Activated naive CD4-positive, alpha-beta T cell treated with anti-CD3 and anti-CD28 coated beads, Interleukin-2, amount 50 U/mL, for 24 hours (primary cell): ENCODE measurements at regions not wholly inside any gene's neighbourhood (a gene's known extent, or its start where the extent isn't known, plus 50 kb on each side); places are given as distances from the start of the nearest gene placed in this dataset.
"Not testable (repeated sequence)": the region's sequence is repeated elsewhere in the genome, so short reads cannot be mapped to it uniquely, and the experiment has no call there.

Experiments used
- H3K27ac Mint-ChIP-seq: one replicate; pipeline ENCODE4 v1.8.0; 2021; ENCODE audit warnings: mild to moderate bottlenecking, mixed read lengths
- H3K27me3 Mint-ChIP-seq: one replicate; pipeline ENCODE4 v1.8.0; 2021; ENCODE audit warnings: mixed read lengths
- H3K36me3 Mint-ChIP-seq: one replicate; pipeline ENCODE4 v1.8.0; 2021; ENCODE audit warnings: mixed read lengths
- H3K4me1 Mint-ChIP-seq: one replicate; pipeline ENCODE4 v1.8.0; 2021; ENCODE audit warnings: mixed read lengths
- H3K4me3 Mint-ChIP-seq: one replicate; pipeline ENCODE4 v1.8.0; 2021; ENCODE audit warnings: mild to moderate bottlenecking, mixed read lengths
- H3K9me3 Mint-ChIP-seq: one replicate; pipeline ENCODE4 v1.8.0; 2021; ENCODE audit warnings: mixed read lengths

DNA sequence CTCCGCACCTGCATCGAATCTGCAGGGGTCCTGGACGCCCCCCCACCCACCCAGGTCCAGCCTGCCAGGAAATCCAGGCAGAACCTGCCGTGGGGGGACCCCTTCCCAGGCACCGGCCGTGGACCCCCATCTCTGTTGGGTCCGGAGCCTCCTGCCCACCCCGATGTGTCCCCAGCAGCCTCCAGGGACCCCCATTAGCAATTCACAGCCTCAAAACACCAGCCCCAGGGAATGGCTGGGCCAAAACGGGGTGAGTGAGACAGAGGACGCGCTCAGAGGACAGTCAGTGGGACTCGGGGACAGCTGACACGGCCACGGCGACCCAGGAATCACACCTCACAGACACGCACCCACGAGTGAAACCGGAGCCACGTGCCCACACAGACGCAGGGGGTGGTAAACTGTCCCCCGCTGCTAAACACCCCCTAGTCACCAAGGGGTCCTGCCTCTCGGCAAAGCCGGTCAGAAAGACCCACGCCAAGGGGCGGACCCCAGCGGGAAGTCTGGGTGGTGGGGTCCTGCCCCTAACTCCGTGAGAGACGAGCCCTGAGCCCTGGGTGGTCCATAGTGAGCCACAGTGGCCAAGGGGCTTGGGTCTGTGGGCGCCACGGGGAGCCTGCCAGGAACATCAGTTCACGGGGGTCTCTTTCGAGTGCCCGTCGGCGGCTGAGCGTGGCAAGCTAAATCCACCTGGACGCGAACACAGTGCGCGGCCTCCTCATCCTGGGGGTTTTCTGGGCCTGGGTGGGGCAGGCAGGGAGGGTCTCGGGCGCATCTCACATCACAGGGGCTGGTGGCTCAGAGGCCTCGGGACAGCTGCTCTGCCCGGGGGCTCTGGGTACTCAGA lies 126.5 kb upstream of the NKX1-1 start:
- H3K4me1 Mint-ChIP-seq: no peaks in the 10 kb centered on the region
- no peaks in the 10 kb centered on the region for H3K9me3 Mint-ChIP-seq
- H3K4me3 Mint-ChIP-seq: no peak overlapping the region
- H3K27ac Mint-ChIP-seq: no peak overlapping the region
- H3K27me3 Mint-ChIP-seq: peaks cover 8% of the 10 kb centered on the region
- no peaks in the 10 kb centered on the region for H3K36me3 Mint-ChIP-seq

- Mint-ChIP-seq H3K4me1 (no peaks in the 10 kb centered on the region), H3K27ac (no peak overlapping the region), H3K4me3 (no peak overlapping the region), H3K36me3 (no peaks in the 10 kb centered on the region), H3K27me3 (peaks cover 11% of the 10 kb centered on the region), H3K9me3 (peaks cover 5% of the 10 kb centered on the region)
Observed at GRCh38 chr4:1531683-1532548, 125.7 kb upstream of the NKX1-1 start.

DNA sequence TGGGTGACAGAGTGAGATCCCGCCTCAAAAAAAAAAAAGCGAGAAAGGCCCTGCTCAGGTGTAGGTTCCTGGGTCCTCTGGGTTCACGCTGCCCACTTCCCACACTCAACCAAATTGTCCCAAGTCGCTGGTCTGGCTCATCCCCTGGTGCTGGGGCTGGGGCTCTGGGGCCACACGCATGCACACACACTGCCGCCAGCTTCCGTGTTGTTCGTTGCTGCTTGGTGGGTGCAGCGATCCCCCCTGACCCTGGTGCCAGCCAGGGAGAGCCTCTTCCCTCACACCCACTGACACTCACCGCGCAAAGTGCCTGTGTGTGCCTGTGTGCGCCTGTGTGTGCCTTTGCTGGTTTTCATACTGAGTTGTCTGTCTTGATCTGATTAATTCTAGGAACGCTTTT lies 124.1 kb upstream of the NKX1-1 start:
- H3K36me3 Mint-ChIP-seq: peaks cover 4% of the 10 kb centered on the region
- no peak overlapping the region for H3K27ac Mint-ChIP-seq
- peaks cover 11% of the 10 kb centered on the region for H3K9me3 Mint-ChIP-seq
- peaks cover 12% of the 10 kb centered on the region for H3K27me3 Mint-ChIP-seq
- H3K4me1 Mint-ChIP-seq: no peaks in the 10 kb centered on the region
- H3K4me3 Mint-ChIP-seq: no peak overlapping the region

DNA sequence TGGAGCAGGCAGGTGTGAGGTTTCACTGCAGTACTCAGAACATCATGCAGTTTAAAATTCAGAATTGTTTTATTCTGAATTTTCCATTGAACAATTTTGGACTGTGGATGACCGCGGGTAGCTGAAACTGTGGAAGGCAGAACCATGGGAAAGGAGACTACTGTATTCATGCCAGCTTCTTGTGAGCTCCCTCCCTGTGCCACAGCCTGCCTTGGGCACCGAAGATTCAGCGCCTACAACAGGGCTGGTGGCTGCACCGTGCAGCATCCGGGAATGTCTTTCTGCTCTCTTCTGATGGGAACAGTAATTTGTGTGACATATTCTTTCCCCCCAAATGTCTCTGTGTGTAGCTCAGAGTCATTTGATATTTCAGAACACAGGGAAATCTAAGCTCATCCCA lies 118.5 kb upstream of the NKX1-1 start:
- Mint-ChIP-seq H3K27ac (no peak overlapping the region), H3K9me3 (peaks cover 14% of the 10 kb centered on the region), H3K4me3 (no peak overlapping the region), H3K27me3 (peaks cover 23% of the 10 kb centered on the region), H3K4me1 (peaks cover 3% of the 10 kb centered on the region), H3K36me3 (peaks cover 7% of the 10 kb centered on the region)

DNA sequence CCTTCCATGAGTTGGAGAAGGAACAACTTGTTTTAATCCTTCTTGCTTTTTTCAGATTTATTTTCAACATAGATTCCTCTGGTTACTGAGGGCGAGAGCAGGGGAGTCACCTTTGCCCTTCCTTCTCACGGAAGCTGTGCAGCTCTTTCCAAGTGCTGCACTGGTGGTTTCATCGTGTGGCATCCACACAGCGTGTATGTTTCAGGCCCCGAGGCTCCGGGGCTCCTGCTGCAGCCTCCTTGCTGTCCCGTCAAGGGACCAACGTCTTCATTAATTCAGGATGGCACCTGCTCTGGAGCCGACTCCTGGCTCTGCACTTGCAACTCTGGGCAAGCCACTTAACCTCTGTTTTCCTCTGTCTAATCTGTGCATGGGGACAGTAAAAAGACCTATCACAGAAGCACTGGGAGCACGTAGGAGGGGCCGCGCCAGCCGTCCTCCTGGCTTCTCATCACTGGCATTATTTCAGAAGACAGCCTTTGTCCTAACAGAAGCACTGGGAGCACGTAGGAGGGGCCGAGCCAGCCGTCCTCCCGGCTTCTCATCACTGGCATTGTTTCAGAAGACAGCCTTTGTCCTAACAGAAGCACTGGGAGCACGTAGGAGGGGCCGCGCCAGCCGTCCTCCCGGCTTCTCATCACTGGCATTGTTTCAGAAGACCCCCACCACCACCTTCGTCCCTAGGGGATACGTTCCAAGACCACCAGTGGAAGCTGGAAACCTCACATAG lies 117.8 kb upstream of the NKX1-1 start:
- no peak overlapping the region for H3K27ac Mint-ChIP-seq
- no peak overlapping the region for H3K4me3 Mint-ChIP-seq
- H3K27me3 Mint-ChIP-seq: peaks cover 23% of the 10 kb centered on the region
- H3K36me3 Mint-ChIP-seq: peaks cover 7% of the 10 kb centered on the region
- peaks cover 14% of the 10 kb centered on the region for H3K9me3 Mint-ChIP-seq
- peaks cover 3% of the 10 kb centered on the region for H3K4me1 Mint-ChIP-seq

GRCh38 chr4:1523506-1523905 lies 117.3 kb upstream of the NKX1-1 start:
- Mint-ChIP-seq H3K9me3 (peaks cover 14% of the 10 kb centered on the region), H3K4me3 (peak overlapping the region; percentile 39), H3K36me3 (peaks cover 7% of the 10 kb centered on the region), H3K4me1 (peaks cover 3% of the 10 kb centered on the region), H3K27me3 (peaks cover 21% of the 10 kb centered on the region), H3K27ac (no peak overlapping the region)

DNA sequence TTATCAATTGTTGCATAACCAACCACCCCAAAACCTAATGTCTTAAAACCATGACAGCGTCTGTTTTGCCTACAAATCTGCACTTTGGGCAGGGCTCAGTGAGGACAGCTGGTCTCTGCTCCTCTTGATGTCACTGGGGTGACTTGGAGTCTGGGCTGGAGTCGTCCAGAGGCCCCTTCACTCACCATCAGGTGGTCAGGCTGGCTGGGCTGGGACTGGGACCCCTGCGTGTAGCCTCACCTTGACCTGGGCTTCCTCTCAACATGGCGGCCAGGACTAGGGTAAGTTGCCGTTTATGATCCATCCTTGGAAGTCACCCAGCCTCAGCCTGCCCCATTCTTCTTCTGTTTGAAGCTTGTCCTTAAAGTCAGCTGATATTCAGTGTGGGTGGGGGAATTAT lies 116.8 kb upstream of the NKX1-1 start:
- H3K27ac Mint-ChIP-seq: no peak overlapping the region
- peaks cover 3% of the 10 kb centered on the region for H3K4me1 Mint-ChIP-seq
- H3K9me3 Mint-ChIP-seq: peaks cover 14% of the 10 kb centered on the region
- H3K4me3 Mint-ChIP-seq: peak overlapping the region; percentile 39
- peaks cover 7% of the 10 kb centered on the region for H3K36me3 Mint-ChIP-seq
- H3K27me3 Mint-ChIP-seq: peaks cover 21% of the 10 kb centered on the region

GRCh38 chr4:1522606-1523005 lies 116.4 kb upstream of the NKX1-1 start:
- Mint-ChIP-seq H3K27me3 (peaks cover 19% of the 10 kb centered on the region), H3K4me3 (no peak overlapping the region), H3K36me3 (peaks cover 7% of the 10 kb centered on the region), H3K27ac (no peak overlapping the region), H3K9me3 (peaks cover 14% of the 10 kb centered on the region), H3K4me1 (peaks cover 3% of the 10 kb centered on the region)

DNA sequence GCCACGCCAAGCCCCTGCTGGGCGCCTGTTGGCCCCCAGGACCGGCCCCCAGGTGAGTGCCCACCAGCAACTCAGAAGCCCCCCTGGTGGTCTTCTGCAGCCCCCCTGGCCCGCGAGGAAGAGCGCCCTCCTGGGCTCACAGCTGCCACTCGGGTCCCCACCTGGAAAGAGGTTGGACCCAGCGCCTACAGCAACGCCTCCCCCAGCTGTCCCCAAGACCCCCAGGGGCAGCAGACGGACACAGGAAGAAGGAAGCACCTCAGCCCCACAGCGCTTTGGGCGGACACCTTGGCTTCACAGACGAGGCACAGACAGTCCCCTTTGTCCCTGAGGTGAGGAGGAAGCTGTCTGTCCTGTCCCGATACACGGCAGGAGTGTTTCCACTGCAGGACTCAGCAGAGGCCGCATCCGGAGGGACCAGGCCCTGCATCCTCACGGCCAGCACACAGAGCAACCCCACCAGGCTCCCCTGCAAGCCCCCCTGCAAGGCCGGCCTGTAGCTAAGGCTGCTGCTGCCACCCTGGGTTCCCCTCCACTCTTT lies 115.6 kb upstream of the NKX1-1 start:
- Mint-ChIP-seq H3K9me3 (peaks cover 9% of the 10 kb centered on the region), H3K27ac (no peak overlapping the region), H3K27me3 (peaks cover 17% of the 10 kb centered on the region), H3K36me3 (peaks cover 7% of the 10 kb centered on the region), H3K4me1 (peaks cover 3% of the 10 kb centered on the region), H3K4me3 (no peak overlapping the region)

DNA sequence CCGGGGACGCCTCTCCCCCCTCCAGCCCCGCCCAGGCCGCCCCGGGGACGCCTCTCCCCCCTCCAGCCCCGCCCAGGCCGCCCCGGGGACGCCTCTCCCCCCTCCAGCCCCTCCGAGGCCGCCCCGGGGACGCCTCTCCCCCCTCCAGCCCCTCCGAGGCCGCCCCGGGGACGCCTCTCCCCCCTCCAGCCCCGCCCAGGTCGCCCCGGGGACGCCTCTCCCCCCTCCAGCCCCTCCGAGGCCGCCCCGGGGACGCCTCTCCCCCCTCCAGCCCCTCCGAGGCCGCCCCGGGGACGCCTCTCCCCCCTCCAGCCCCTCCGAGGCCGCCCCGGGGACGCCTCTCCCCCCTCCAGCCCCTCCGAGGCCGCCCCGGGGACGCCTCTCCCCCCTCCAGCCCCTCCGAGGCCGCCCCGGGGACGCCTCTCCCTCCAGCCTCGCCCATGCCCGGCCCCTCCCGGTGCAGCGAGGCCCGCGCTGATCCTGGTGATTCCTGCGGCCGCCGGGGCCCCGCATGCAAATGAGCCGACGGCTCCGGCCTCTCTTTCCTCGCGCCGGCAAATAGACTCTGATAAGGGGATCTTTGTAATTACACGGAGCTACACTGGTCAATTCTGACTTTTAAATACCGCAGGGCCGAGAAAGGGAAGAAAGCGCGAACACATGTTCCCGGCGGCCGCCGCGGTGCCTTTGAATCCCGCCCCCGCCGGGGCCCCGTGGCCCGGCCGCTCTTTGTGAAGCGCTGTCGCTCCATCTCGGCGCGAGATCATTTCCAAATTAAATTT lies 114.7 kb upstream of the NKX1-1 start:
- Mint-ChIP-seq H3K4me3 (peak overlapping the region; percentile 39), H3K27me3 (peaks cover 17% of the 10 kb centered on the region)
- H3K36me3 Mint-ChIP-seq, H3K9me3 Mint-ChIP-seq, H3K27ac Mint-ChIP-seq, H3K4me1 Mint-ChIP-seq: not testable (repeated sequence)

DNA sequence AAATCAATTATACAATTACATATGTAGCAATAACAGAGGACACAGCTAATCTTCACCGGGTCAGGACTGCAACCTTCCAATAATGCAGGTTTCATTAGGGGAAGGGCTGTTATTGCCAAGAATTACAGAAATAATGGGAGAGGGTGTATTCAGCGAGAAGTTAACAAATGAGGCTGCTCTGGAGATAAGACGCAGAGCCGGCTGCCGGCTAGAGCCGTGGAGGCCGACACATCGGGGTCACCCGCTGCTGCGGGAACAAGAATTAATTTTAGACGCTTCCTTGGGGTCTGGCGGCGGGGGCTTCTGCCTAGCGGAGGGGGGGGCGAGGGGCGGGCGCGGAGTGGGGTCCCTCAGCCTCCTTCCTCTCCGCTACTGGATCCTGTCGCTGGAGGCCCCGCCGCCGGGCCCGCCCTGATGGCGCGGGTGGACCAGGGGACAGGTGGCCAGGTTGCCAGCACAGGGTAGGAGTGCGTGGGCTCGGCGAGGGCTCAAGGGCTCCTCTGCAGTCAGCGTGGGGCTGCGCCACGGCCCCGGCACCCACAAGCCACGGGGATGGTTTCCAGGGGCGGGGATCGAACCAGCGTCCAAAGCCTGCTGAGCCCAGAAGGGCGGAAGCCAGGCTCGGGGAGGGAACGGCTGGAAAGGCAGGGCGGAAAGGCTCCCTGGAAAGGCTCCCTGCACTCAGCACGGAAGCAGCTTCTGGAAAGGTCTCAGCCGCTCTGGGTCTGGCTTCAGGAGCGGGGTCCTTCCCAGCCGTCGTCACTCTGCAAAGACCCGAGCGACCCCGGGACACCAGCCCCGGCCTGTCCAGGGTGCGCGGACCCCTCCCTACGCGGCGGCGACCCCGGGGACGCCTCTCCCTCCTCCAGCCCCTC lies 113.8 kb upstream of the NKX1-1 start:
- no peaks in the 10 kb centered on the region for H3K9me3 Mint-ChIP-seq

GRCh38 chr4:1518997-1519700 lies 112.9 kb upstream of the NKX1-1 start:
- no peaks in the 10 kb centered on the region for H3K36me3 Mint-ChIP-seq

More for the DNA sequence above, 113.8 kb upstream of the NKX1-1 start:
- peaks cover 13% of the 10 kb centered on the region for H3K27me3 Mint-ChIP-seq
- H3K27ac Mint-ChIP-seq: no peak overlapping the region
- peak overlapping the region; percentile 36 for H3K4me3 Mint-ChIP-seq
- H3K36me3 Mint-ChIP-seq: no peaks in the 10 kb centered on the region
- H3K4me1 Mint-ChIP-seq: peaks cover 3% of the 10 kb centered on the region

GRCh38 chr4:1517592-1518411 lies 111.6 kb upstream of the NKX1-1 start:
- no peaks in the 10 kb centered on the region for H3K9me3 Mint-ChIP-seq
- H3K27me3 Mint-ChIP-seq: peaks cover 7% of the 10 kb centered on the region
- no peak overlapping the region for H3K4me3 Mint-ChIP-seq

More at GRCh38 chr4:1518997-1519700, 112.9 kb upstream of the NKX1-1 start:
- H3K4me3 Mint-ChIP-seq: no peak overlapping the region
- peaks cover 11% of the 10 kb centered on the region for H3K27me3 Mint-ChIP-seq
- peaks cover 3% of the 10 kb centered on the region for H3K4me1 Mint-ChIP-seq
- H3K27ac Mint-ChIP-seq: no peak overlapping the region
- H3K9me3 Mint-ChIP-seq: no peaks in the 10 kb centered on the region

More at GRCh38 chr4:1517592-1518411, 111.6 kb upstream of the NKX1-1 start:
- H3K27ac Mint-ChIP-seq: no peak overlapping the region
- no peaks in the 10 kb centered on the region for H3K36me3 Mint-ChIP-seq
- peaks cover 3% of the 10 kb centered on the region for H3K4me1 Mint-ChIP-seq
